ENCODE measurements at regions not wholly inside any gene's neighbourhood (a gene's known extent, or its start where the extent isn't known, plus 50 kb on each side); places are given as distances from the start of the nearest gene placed in this dataset.

- no peak for DNase-seq (ENCODE audit: low read depth)
- no peaks in the 10 kb centered on the region for H3K36me3 ChIP-seq (ENCODE audit: control insufficient read depth, insufficient read depth, low read length)
- H3K4me3 ChIP-seq (ENCODE audit: low read depth, low read length) = no peak overlapping the region
- no peaks in the 10 kb centered on the region for H3K27me3 ChIP-seq (ENCODE audit: control insufficient read depth, insufficient read depth, low read length)
- TF ChIP-seq CTCF (IDR thresholded peaks at IDR 0.05; ENCODE audit: insufficient read depth, low read length, poor library complexity, severe bottlenecking) = no peak
These were observed 100.8 kb upstream of the NEDD9 start for GRCh38 chr6:11333132-11333849.

- DNase-seq (ENCODE audit: low read depth) = no peak
- TF ChIP-seq CTCF (IDR thresholded peaks at IDR 0.05; ENCODE audit: insufficient read depth, low read length, poor library complexity, severe bottlenecking) = no peak
- Histone ChIP-seq H3K27me3 (ENCODE audit: control insufficient read depth, insufficient read depth, low read length) (no peaks in the 10 kb centered on the region), H3K4me3 (ENCODE audit: low read depth, low read length) (no peak overlapping the region), H3K36me3 (ENCODE audit: control insufficient read depth, insufficient read depth, low read length) (no peaks in the 10 kb centered on the region)
These were observed 100.0 kb upstream of the NEDD9 start for GRCh38 chr6:11332463-11332862.

GRCh38 chr6:11331111-11331510, 98.6 kb upstream of the NEDD9 start:
- Histone ChIP-seq H3K27me3 (ENCODE audit: control insufficient read depth, insufficient read depth, low read length) (no peaks in the 10 kb centered on the region), H3K36me3 (ENCODE audit: control insufficient read depth, insufficient read depth, low read length) (no peaks in the 10 kb centered on the region), H3K4me3 (ENCODE audit: low read depth, low read length) (no peak overlapping the region)
- DNase-seq (ENCODE audit: low read depth) = no peak
- TF ChIP-seq CTCF (IDR thresholded peaks at IDR 0.05; ENCODE audit: insufficient read depth, low read length, poor library complexity, severe bottlenecking) = no peak

DNA sequence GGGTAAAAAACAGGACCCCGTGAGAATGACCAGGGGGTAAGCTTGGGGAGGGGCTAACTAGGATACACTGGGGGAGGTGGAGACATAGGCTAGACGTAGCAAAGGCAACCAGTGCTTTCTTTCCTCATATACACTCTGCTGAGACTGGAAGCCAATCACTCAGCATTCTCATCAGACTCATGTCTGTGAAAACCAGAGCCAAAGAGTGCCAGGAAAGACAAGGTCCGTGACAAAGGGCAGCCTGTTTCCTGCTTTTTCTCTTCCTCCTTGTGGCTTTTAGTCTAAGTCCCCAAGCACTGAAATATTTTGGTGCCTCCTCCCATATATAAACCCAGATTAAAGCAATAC, 97.9 kb upstream of the NEDD9 start:
- no peak for TF ChIP-seq CTCF (IDR thresholded peaks at IDR 0.05; ENCODE audit: insufficient read depth, low read length, poor library complexity, severe bottlenecking)
- Histone ChIP-seq H3K36me3 (ENCODE audit: control insufficient read depth, insufficient read depth, low read length) (no peaks in the 10 kb centered on the region), H3K27me3 (ENCODE audit: control insufficient read depth, insufficient read depth, low read length) (no peaks in the 10 kb centered on the region), H3K4me3 (ENCODE audit: low read depth, low read length) (no peak overlapping the region)
- DNase-seq (ENCODE audit: low read depth) = no peak

GRCh38 chr6:11329726-11330412, 97.4 kb upstream of the NEDD9 start:
- Histone ChIP-seq H3K27me3 (ENCODE audit: control insufficient read depth, insufficient read depth, low read length) (no peaks in the 10 kb centered on the region), H3K36me3 (ENCODE audit: control insufficient read depth, insufficient read depth, low read length) (no peaks in the 10 kb centered on the region), H3K4me3 (ENCODE audit: low read depth, low read length) (no peak overlapping the region)
- no peak for DNase-seq (ENCODE audit: low read depth)
- no peak for TF ChIP-seq CTCF (IDR thresholded peaks at IDR 0.05; ENCODE audit: insufficient read depth, low read length, poor library complexity, severe bottlenecking)
